HepG2 (cell line): ENCODE measurements at regions not wholly inside any gene's neighbourhood (a gene's known extent, or its start where the extent isn't known, plus 50 kb on each side); places are given as distances from the start of the nearest gene placed in this dataset.

Experiments
- EP300 ChIP-seq, 3 experiments: sonication (generic) in 1 of 3; formaldehyde crosslinking in 1 of 3; IDR thresholded peaks; 2 replicates each; pipeline versions ENCODE4 v1.5.1 to v1.6.1; 2011 to 2020; ENCODE audit warnings: low read depth in 2 of 3, low read length in 2 of 3, borderline replicate concordance in 1 of 3, improper control_type of control experiment in 1 of 3, mild to moderate bottlenecking in 1 of 3, missing genetic modification reagents in 1 of 3, moderate library complexity in 1 of 3
- FOXA1 ChIP-seq, 2 experiments: fragments of 450-650 bp in 1 of 2; sonication (generic) in 1 of 2; formaldehyde crosslinking in 1 of 2; IDR thresholded peaks; 2 replicates each; pipeline versions ENCODE4 v1.4.0 to v1.6.1; 2016 to 2020; ENCODE audit warnings: missing genetic modification reagents in 1 of 2
- GATAD1 ChIP-seq: IDR thresholded peaks from 2 replicates; pipeline ENCODE4 v1.6.1; 2016; ENCODE audit warnings: missing genetic modification reagents, missing compliant biosample characterization
- GATAD2A ChIP-seq: IDR thresholded peaks from 2 replicates; pipeline ENCODE4 v1.6.1; 2016
- HNF4G ChIP-seq, 2 experiments: sonication (generic) in 1 of 2; formaldehyde crosslinking in 1 of 2; IDR thresholded peaks; 2 replicates each; pipeline versions ENCODE4 v1.4.0 to v1.6.1; 2011 to 2020; ENCODE audit warnings: borderline replicate concordance in 2 of 2, low read depth in 2 of 2, mild to moderate bottlenecking in 2 of 2, low read length in 1 of 2, missing genetic modification reagents in 1 of 2, moderate library complexity in 1 of 2
- ONECUT2 ChIP-seq: sonication (generic); formaldehyde crosslinking; IDR thresholded peaks from 2 replicates; pipeline ENCODE4 v1.4.0; 2020; ENCODE audit warnings: missing genetic modification reagents
- PHB2 ChIP-seq: fragments of 450-650 bp; IDR thresholded peaks from 2 replicates; pipeline ENCODE4 v1.6.1; 2018; ENCODE audit not compliant: partially characterized antibody
- SNAI1 ChIP-seq: sonication (generic); formaldehyde crosslinking; IDR thresholded peaks from 2 replicates; pipeline ENCODE4 v1.5.0; 2020; ENCODE audit warnings: mild to moderate bottlenecking, missing genetic modification reagents, borderline replicate concordance
- SOX13 ChIP-seq, 3 experiments: fragments of 450-650 bp in 1 of 3; sonication (generic) in 1 of 3; formaldehyde crosslinking in 1 of 3; IDR thresholded peaks in 2 of 3; conservative IDR thresholded peaks in 1 of 3; 2 replicates each; pipeline versions ENCODE4 v1.5.0 to v1.6.1; 2016 to 2020; ENCODE audit warnings: antibody characterized with exemption in 1 of 3, mild to moderate bottlenecking in 1 of 3, missing compliant biosample characterization in 1 of 3, missing genetic modification reagents in 1 of 3, moderate library complexity in 1 of 3
- SOX5 ChIP-seq: IDR thresholded peaks from 2 replicates; pipeline ENCODE4 v1.6.1; 2016; ENCODE audit warnings: borderline replicate concordance
- SOX6 ChIP-seq, 2 experiments: fragments of 450-650 bp in 1 of 2; sonication (generic) in 1 of 2; formaldehyde crosslinking in 1 of 2; IDR thresholded peaks; 2 replicates each; pipeline versions ENCODE4 v1.4.0 to v1.6.1; 2017 to 2020; ENCODE audit warnings: antibody characterized with exemption in 1 of 2, mild to moderate bottlenecking in 1 of 2, missing genetic modification reagents in 1 of 2
- TCF7 ChIP-seq: sonication (generic); IDR thresholded peaks from 2 replicates; pipeline ENCODE4 v1.6.1; 2016; ENCODE audit warnings: antibody characterized with exemption, low read depth
- ZBTB21 ChIP-seq: sonication (generic); formaldehyde crosslinking; IDR thresholded peaks from 2 replicates; pipeline ENCODE4 v1.4.0; 2020; ENCODE audit warnings: missing genetic modification reagents
- ZBTB43 ChIP-seq: sonication (generic); formaldehyde crosslinking; conservative IDR thresholded peaks from 2 replicates; pipeline ENCODE4 v1.4.0; 2020; ENCODE audit warnings: missing genetic modification reagents
- ZNF691 ChIP-seq: sonication (generic); formaldehyde crosslinking; IDR thresholded peaks from 2 replicates; pipeline ENCODE4 v1.4.0; 2020; ENCODE audit warnings: missing genetic modification reagents, low read depth, mild to moderate bottlenecking, borderline replicate concordance
- TF ChIP-seq, protein P1 (sequence below): IDR thresholded peaks from 2 replicates; pipeline ENCODE4 v1.4.0; 2020; ENCODE audit warnings: mild to moderate bottlenecking, missing genetic modification reagents
- TF ChIP-seq, protein P2 (sequence below): sonication (generic); formaldehyde crosslinking; IDR thresholded peaks from 2 replicates; pipeline ENCODE4 v1.4.0; 2020; ENCODE audit warnings: missing genetic modification reagents
- TF ChIP-seq, protein P3 (sequence below): sonication (generic); formaldehyde crosslinking; IDR thresholded peaks from 2 replicates; pipeline ENCODE4 v1.5.0; 2020; ENCODE audit warnings: missing genetic modification reagents, mild to moderate bottlenecking, borderline replicate concordance

DNA sequence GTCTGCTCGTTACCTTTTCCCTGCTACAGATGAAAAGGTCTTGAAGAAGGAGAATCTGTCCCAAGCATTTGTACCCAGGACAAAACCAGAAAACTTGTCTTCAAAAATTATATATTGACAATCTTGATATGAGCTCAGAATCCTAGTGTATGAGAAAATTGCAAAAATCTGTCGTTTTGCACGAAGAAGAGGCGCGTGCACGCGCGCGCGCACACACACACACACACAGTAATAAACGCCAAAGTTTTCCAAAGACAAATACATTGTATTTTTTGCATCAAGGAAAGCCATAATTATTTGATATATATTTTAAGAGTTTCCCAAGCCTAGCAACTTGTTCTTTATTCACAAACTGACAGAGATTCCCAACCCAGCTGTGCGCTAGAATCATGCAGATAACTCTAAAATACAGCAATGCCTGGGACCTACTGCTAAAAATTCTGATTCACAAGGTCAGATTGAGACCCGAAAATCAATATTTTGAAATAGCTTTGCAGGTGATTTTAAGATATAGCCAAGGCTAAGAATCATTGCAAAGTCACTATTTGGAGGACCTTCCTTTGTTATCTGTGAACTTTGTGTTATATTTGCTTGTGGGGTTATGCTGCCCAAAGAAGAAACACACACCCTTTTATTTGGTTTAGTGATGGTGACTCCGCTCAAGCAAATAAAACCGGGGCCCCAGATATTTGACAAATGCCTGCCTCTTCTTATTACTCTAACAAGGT is 1287.7 kb upstream of the CDH6 start (continued):
- TF ChIP-seq EP300 (IDR thresholded peaks at IDR 0.05; ENCODE audit: low read depth in 2 of 2, low read length in 2 of 2): peak in 1 of 2 experiments; percentile 74; a peak in 1 of 4 replicates
- peak; percentile 42; the same call in 1 of the 2 replicates for TF ChIP-seq EP300 (CRISPR knock-in tag; IDR thresholded peaks at IDR 0.05; ENCODE audit: borderline replicate concordance)
- no peak for TF ChIP-seq PHB2
- TF ChIP-seq HNF4G (IDR thresholded peaks at IDR 0.05; ENCODE audit: borderline replicate concordance, low read depth, low read length): peak; percentile 18; the same call in 1 of the 2 replicates
- TF ChIP-seq HNF4G (CRISPR knock-in tag; IDR thresholded peaks at IDR 0.05; ENCODE audit: borderline replicate concordance, low read depth): no peak
- TF ChIP-seq SOX13 (IDR thresholded peaks at IDR 0.05): peak; percentile 32; the same call in 1 of the 2 replicates
- TF ChIP-seq SOX13 (CRISPR knock-in tag; conservative IDR thresholded peaks at IDR 0.05 in 1 of 2, IDR thresholded peaks at IDR 0.05 in 1 of 2): peak in 1 of 2 experiments; percentile 91; a peak in 2 of 4 replicates
- TF ChIP-seq SOX5 (CRISPR knock-in tag): no peak
- TF ChIP-seq, protein P1, sequence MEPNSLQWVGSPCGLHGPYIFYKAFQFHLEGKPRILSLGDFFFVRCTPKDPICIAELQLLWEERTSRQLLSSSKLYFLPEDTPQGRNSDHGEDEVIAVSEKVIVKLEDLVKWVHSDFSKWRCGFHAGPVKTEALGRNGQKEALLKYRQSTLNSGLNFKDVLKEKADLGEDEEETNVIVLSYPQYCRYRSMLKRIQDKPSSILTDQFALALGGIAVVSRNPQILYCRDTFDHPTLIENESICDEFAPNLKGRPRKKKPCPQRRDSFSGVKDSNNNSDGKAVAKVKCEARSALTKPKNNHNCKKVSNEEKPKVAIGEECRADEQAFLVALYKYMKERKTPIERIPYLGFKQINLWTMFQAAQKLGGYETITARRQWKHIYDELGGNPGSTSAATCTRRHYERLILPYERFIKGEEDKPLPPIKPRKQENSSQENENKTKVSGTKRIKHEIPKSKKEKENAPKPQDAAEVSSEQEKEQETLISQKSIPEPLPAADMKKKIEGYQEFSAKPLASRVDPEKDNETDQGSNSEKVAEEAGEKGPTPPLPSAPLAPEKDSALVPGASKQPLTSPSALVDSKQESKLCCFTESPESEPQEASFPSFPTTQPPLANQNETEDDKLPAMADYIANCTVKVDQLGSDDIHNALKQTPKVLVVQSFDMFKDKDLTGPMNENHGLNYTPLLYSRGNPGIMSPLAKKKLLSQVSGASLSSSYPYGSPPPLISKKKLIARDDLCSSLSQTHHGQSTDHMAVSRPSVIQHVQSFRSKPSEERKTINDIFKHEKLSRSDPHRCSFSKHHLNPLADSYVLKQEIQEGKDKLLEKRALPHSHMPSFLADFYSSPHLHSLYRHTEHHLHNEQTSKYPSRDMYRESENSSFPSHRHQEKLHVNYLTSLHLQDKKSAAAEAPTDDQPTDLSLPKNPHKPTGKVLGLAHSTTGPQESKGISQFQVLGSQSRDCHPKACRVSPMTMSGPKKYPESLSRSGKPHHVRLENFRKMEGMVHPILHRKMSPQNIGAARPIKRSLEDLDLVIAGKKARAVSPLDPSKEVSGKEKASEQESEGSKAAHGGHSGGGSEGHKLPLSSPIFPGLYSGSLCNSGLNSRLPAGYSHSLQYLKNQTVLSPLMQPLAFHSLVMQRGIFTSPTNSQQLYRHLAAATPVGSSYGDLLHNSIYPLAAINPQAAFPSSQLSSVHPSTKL (CRISPR knock-in tag): peak; percentile 47; the same call in 1 of the 2 replicates
- no peak for TF ChIP-seq ZBTB21 (CRISPR knock-in tag)
- no peak for TF ChIP-seq FOXA1 (IDR thresholded peaks at IDR 0.05)
- TF ChIP-seq FOXA1 (CRISPR knock-in tag; IDR thresholded peaks at IDR 0.05): 0 out of 2 replicates have a peak, but pooled peaks have one; percentile 19
- no peak for TF ChIP-seq ZNF691
- no peak for TF ChIP-seq SOX6 (IDR thresholded peaks at IDR 0.05)
- TF ChIP-seq SOX6 (CRISPR knock-in tag; IDR thresholded peaks at IDR 0.05): peak; percentile 80
- peak; percentile 91 for TF ChIP-seq ONECUT2 (CRISPR knock-in tag)
- TF ChIP-seq GATAD1: no peak
- peak; percentile 46; the same call in 1 of the 2 replicates for TF ChIP-seq GATAD2A (CRISPR knock-in tag)
- TF ChIP-seq TCF7: peak; percentile 45; the same call in 1 of the 2 replicates
- TF ChIP-seq ZBTB43 (CRISPR knock-in tag): no peak
- TF ChIP-seq, protein P2, sequence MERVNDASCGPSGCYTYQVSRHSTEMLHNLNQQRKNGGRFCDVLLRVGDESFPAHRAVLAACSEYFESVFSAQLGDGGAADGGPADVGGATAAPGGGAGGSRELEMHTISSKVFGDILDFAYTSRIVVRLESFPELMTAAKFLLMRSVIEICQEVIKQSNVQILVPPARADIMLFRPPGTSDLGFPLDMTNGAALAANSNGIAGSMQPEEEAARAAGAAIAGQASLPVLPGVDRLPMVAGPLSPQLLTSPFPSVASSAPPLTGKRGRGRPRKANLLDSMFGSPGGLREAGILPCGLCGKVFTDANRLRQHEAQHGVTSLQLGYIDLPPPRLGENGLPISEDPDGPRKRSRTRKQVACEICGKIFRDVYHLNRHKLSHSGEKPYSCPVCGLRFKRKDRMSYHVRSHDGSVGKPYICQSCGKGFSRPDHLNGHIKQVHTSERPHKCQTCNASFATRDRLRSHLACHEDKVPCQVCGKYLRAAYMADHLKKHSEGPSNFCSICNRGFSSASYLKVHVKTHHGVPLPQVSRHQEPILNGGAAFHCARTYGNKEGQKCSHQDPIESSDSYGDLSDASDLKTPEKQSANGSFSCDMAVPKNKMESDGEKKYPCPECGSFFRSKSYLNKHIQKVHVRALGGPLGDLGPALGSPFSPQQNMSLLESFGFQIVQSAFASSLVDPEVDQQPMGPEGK: 0 out of 2 replicates have a peak, but pooled peaks have one; percentile 32
- TF ChIP-seq, protein P3, sequence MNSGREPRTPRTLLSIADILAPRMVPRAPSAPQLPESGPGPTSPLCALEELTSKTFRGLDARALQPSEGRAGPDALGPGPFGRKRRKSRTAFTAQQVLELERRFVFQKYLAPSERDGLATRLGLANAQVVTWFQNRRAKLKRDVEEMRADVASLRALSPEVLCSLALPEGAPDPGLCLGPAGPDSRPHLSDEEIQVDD (CRISPR knock-in tag): no peak
- TF ChIP-seq SNAI1 (CRISPR knock-in tag): no peak
